NCI-H460 (cell line): ENCODE measurements at regions not wholly inside any gene's neighbourhood (a gene's known extent, or its start where the extent isn't known, plus 50 kb on each side); places are given as distances from the start of the nearest gene placed in this dataset.

ENCODE experiments used
- DNase-seq: peaks from one replicate; pipeline ENCODE4 v3.0.0-alpha.2; 2016; ENCODE audit warnings: low read depth; ENCODE audit errors: extremely low read depth

GRCh38 chr6:166733900-166734299 is 106.8 kb upstream of the RPS6KA2 start:
- no peak for DNase-seq

DNA sequence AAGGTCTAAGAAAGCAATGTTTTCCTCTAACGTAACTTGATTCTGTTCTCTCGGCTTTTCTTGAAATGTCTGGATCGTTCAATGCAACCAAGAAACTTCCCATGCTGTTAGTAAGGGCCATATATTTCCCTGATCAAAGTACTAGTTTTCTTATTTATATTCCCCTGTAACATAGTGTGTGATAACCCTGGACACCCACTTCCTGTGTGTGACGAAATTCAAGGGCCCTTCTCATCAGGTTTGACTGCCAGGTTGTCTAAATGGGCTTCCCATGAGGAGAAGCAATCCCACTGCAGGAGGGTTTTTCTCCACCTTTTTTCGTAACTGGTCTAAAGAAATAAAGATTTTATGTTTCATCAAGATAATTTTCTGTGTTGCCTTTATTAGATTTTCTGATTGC is 102.6 kb upstream of the RPS6KA2 start:
- no peak for DNase-seq

DNA sequence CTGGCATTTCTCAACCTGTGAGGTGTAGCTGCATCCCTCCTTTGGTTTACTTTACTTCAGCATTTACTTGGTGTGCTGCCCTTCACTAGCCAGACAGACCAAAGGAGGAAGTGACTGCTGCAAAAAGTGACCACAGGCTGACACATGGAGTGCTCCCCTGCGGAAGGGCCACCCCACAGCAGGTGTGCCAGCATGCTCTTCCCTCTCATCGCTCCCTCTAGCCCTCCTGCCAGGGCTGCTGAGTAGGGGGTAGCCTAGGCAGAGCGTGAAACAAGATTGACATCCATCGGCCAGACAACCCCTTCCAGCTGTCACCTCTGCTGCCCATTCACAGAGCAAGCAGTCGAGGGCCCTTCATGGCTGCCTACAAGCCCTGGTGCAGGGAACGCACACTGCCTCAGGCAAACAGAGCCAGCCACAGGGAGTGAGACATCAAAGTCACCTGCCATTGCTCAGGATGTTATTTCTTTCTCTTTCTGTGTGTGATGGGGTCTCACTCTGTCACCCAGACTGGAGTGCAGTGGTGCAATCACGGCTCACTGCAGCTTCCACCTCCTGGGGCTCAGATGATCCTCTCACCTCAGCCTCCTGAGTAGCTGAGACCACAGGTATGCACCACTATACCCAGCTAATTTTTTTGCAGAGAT is 102.0 kb upstream of the RPS6KA2 start:
- no peak for DNase-seq

GRCh38 chr6:166726201-166726600 is 99.2 kb upstream of the RPS6KA2 start:
- no peak for DNase-seq

- DNase-seq = no peak
Measured at GRCh38 chr6:166725571-166725970, 98.5 kb upstream of the RPS6KA2 start.

DNA sequence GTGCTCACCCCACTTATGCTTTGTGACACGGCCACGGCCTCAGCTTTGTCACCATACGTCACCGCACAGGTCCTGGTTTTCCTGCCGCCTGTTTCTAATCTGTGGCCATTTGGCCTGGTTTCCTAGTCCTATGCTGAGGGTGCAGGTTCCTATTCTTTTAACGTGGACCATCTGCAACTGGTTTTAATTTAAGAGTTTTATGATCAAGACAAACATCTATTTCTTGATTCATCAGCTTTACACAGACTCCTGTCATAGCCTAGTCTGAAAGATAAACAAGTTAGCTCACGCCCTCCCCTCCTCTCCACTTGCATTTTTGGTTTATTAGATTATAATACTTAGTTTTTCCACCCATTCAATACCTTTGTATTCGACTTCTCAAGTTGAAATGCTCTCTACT is 97.5 kb upstream of the RPS6KA2 start:
- DNase-seq = no peak

DNA sequence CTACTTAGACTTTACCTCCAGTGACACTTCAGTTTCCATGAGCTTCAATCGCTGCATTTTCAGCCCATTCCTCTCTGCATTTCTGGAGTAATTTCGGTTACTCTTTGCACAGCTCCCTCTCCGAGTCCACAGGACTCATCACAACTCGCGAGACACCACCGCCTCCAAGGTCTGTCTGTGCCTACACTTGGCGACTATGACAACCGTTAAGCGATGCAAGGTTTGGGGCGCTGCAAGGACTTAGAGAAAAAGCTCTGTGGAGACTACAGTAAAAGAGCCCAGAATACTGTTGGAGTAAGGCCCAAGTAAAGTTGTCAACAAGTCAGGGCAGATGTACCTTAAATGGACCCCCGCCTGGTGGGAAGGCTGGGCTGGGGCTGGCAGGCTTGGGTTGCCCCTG is 95.7 kb upstream of the RPS6KA2 start:
- no peak for DNase-seq

DNA sequence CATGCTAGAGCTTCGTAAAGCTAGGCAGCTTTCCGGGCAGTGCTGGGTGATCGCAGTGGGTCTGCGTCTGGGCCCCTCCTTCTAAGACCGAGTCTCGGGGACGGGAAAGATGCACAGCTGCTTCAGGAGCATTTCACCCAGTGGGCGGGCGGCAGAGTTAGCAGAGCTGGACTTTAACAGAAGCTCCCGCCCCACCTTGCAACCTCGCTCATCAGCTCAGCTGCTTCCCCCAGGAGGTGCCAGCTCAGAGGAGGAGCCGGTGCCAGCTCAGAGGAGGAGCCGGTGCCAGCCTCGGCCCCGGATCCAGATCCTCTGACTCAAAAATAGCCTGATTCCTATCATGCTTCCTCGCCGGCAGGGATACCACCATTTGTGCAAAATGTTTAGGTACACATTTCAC is 94.5 kb upstream of the RPS6KA2 start:
- no peak for DNase-seq

DNA sequence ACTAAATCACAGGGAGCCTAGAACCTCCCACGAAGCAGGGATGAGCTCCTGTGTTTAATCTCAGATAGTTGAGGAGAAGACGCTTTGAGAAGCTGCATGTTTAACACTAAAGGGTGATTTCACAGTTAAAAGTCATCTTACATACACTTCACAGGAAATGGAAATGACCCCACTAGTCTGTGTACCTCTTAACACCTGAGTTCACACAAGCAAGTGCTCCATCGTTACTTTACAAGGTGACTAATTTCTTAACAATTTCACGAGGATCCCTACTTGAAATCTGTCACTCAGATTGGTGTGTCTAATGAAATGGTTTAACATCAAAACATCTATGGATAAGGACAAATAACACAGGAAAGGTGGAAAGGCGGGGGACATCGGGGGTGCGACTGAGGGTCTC is 93.8 kb upstream of the RPS6KA2 start:
- no peak for DNase-seq

- no peak for DNase-seq
Measured at GRCh38 chr6:166719019-166719418, 92.0 kb upstream of the RPS6KA2 start.

- DNase-seq = no peak
Measured at GRCh38 chr6:166718516-166718915, 91.5 kb upstream of the RPS6KA2 start.

GRCh38 chr6:166716910-166717617 is 90.0 kb upstream of the RPS6KA2 start:
- no peak for DNase-seq

- DNase-seq = no peak
Measured at GRCh38 chr6:166715992-166716391, 88.9 kb upstream of the RPS6KA2 start.

DNA sequence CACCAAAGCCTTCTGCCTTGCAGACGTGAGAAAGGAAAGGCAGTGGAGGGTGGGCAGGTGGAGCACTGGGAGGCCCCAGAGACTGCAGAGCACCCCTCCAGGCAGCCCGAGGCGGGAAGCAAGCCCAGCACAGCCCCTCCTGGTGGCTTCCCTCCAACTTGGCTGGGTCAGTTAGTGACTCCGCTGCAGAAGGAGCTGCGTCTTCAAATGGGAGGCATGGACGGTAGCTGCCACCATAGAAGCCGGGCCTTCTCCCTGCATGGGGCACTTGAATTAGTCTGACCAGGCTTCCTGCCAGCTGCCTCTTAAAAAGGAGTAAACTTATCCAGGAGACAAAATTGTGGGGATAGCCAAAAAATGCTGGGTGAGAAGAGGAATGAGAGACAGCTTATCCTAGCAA is 88.0 kb upstream of the RPS6KA2 start:
- no peak for DNase-seq

DNA sequence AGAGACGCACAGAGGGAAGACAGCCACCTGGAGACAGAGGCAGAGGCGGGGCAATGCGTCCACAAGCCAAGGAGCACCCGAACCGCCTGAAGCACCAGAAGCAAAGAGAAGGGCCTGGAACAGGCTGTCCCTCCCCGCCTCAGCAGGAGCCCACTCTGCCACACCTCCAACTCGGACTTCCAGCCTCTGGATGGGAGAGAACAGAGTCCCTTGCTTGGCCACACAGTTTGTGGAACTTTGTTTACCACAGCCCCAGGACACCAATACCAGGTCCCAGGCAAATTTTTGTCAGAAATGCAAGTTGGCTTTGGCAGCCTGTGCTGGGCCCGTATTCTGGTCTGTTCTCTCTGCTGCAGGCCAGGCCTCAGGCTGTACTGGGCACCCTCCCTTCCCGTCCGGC is 87.5 kb upstream of the RPS6KA2 start:
- DNase-seq = no peak

GRCh38 chr6:166714187-166714510 is 87.1 kb upstream of the RPS6KA2 start:
- DNase-seq = no peak

- no peak for DNase-seq
Measured at GRCh38 chr6:166713434-166714186, 86.6 kb upstream of the RPS6KA2 start.

GRCh38 chr6:166712286-166713228 is 85.5 kb upstream of the RPS6KA2 start:
- no peak for DNase-seq

GRCh38 chr6:166710084-166710483 is 83.0 kb upstream of the RPS6KA2 start:
- no peak for DNase-seq

DNA sequence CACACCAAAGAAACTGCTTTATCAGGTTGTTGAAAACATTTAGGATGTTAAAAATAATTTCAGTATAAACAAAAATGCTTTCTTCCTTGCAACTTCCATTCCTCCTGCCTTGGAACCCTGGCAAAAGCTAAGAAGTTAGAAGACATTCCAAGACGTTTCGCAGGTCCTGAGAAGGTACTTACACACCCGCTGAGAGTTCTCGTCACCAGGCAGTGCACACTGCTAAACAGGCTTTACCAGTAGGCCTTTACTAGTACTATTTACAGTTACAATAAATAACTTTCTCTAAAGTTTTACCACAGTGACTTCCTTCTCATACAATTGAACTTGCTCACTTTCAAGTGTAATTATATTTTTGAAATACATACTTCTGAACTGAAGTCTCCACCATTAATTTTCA is 81.4 kb upstream of the RPS6KA2 start:
- no peak for DNase-seq

DNA sequence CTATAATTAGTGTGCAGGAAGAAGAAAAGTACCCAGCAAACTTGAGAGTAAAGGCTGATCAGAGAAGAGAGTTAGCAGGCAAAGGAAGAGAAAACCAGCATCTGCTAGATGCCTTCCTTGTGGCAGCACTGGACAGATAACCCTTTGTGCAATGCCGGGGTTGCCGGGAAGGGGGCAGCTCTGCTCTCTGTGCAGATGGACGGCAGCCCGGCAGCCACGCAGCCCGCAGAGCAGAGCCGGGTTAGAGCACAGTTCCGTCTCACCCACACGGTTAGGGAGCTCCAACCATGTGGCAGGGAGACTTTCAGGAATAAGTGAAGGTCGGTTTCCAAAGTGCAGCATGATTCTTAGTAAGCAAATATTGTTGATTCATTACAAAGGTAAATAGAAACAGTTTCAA is 80.0 kb upstream of the RPS6KA2 start:
- peak; percentile 30 for DNase-seq
